Inflammatory macrophage treated with lipopolysaccharide for 1 hour (primary cell): ENCODE measurements at regions not wholly inside any gene's neighbourhood (a gene's known extent, or its start where the extent isn't known, plus 50 kb on each side); places are given as distances from the start of the nearest gene placed in this dataset.

ENCODE experiments used
- DNase-seq, 2 donors: peaks; one replicate each; pipeline ENCODE4 v3.0.0-alpha.2; 2020 to 2022

- DNase-seq, result peak; percentile 15 to 55
Measured at GRCh38 chr22:27405672-27406388, 395.7 kb downstream of the MN1 start.

- no peak for DNase-seq
Measured at GRCh38 chr22:27406389-27406861, 395.1 kb downstream of the MN1 start.

DNA sequence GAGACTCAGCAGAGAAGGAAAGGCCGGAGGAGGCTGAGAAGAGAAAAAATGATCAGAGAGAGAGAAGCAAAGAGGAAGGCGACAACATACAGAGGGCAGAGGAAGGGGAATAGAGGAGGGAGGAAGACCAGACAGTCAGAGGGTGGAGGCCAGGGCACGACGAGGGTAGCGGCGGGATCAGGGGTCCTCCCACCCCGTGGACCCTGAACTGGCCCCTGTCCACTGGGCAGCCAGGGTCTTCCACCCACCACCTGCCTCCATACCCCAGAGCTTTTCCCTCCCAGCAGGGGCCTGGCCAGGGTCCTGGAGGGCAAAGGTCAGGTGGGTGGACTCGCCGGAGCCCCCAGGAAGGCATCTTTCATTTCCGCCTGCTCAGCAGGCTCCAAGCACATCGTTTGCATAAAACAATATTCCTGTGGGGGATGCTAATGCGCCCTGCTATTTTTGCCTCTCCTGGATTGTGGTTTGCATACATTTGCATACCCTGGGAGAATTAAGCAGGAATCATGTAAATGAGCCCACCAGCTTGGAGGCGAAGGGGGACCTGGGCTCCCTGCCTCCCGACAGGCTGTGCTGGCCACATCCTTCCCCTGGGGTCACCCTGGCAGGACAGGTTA lies 394.1 kb downstream of the MN1 start:
- no peak for DNase-seq

- no peak for DNase-seq
Measured at GRCh38 chr22:27408068-27408467, 393.5 kb downstream of the MN1 start.

GRCh38 chr22:27409299-27409698 lies 392.3 kb downstream of the MN1 start:
- DNase-seq, result no peak

GRCh38 chr22:27412866-27413445 lies 388.6 kb downstream of the MN1 start:
- DNase-seq, result no peak

- DNase-seq, result no peak
Measured at GRCh38 chr22:27413702-27414101, 387.9 kb downstream of the MN1 start.

- DNase-seq, result no peak
Measured at GRCh38 chr22:27416511-27417420, 384.8 kb downstream of the MN1 start.

- DNase-seq, result no peak
Measured at GRCh38 chr22:27417421-27417814, 384.1 kb downstream of the MN1 start.

- no peak for DNase-seq
Measured at GRCh38 chr22:27418261-27418660, 383.3 kb downstream of the MN1 start.

GRCh38 chr22:27419473-27419872 lies 382.1 kb downstream of the MN1 start:
- DNase-seq, result no peak

GRCh38 chr22:27420195-27420816 lies 381.2 kb downstream of the MN1 start:
- DNase-seq, result no peak

GRCh38 chr22:27420817-27421361 lies 380.7 kb downstream of the MN1 start:
- no peak for DNase-seq

GRCh38 chr22:27422442-27422841 lies 379.1 kb downstream of the MN1 start:
- no peak for DNase-seq

DNA sequence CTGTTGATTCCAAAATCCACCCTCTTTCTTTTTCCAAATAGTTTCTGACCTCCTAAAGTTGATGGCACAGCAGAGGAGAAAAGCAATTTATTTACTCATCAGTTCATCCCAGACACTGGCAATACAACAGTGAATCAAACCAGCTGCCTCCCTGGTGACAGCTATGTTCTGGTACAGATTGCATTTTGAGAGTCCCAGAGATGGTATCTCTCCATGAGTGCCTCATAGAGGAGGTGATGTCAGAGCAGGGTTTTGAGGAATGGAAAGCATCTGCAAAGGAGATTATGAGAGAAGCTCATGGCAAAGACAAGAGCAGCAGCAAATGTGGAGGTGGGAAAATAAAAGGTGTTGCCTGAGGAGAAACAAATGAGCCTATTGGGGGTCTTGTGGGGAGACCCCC lies 377.2 kb downstream of the MN1 start:
- no peak for DNase-seq

DNA sequence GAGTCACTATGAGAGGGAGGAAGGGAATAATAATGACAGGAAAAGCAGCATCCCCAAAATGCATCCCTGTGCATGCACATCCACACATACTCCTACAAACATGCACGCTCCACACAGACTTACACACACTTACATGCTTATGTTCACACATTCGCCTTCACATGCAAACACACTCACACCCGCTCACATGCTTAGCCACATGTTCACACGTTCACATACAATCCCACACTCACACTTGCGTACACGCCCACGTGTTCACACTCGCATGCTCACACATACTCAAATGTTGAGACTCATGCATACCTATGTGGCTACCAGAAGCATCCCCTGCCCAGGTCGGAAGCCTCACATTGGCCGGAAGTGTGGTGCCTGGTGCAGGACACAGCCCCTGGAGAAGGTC lies 372.1 kb downstream of the MN1 start:
- no peak for DNase-seq

- DNase-seq, result no peak
Measured at GRCh38 chr22:27431081-27431480, 370.5 kb downstream of the MN1 start.

DNA sequence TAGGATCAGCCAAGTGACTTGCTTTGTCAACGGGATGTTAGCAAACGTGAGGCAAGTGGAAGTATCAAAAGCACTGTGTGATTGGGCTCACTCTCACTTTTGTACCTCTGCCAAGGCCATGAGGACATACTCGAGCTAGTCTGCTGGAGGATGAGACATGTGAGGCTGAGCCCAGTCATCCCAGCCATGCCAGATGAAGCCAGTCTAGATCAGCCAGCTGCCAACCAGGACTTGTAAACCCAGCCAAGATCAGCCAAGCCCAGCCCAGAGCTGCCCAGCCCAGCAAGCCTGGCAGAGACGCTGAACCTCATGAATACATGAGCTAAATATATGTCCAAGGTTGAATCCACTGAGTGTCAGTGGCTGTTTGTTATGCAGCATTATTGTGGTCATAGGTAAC lies 369.7 kb downstream of the MN1 start:
- DNase-seq, result no peak

- DNase-seq, result no peak
Measured at GRCh38 chr22:27433099-27433498, 368.5 kb downstream of the MN1 start.

GRCh38 chr22:27433585-27434190 lies 367.9 kb downstream of the MN1 start:
- DNase-seq, result no peak

GRCh38 chr22:27434898-27435297 lies 366.7 kb downstream of the MN1 start:
- DNase-seq, result no peak
